ENCODE measurements at regions not wholly inside any gene's neighbourhood (a gene's known extent, or its start where the extent isn't known, plus 50 kb on each side); places are given as distances from the start of the nearest gene placed in this dataset.

- no peak for DNase-seq
Observed at GRCh38 chr10:130407052-130407451, 270.9 kb downstream of the GLRX3 start.

GRCh38 chr10:130409331-130409730 lies 273.1 kb downstream of the GLRX3 start:
- DNase-seq, result no peak

GRCh38 chr10:130409931-130410330 lies 273.7 kb downstream of the GLRX3 start:
- DNase-seq, result no peak

GRCh38 chr10:130411496-130412085 lies 275.4 kb downstream of the GLRX3 start:
- DNase-seq, result no peak

- DNase-seq, result no peak
Observed at GRCh38 chr10:130412317-130412716, 276.1 kb downstream of the GLRX3 start.

- DNase-seq, result no peak
Observed at GRCh38 chr10:130416334-130417150, 280.4 kb downstream of the GLRX3 start.

- no peak for DNase-seq
Observed at GRCh38 chr10:130418731-130419130, 282.5 kb downstream of the GLRX3 start.

GRCh38 chr10:130421909-130422308 lies 285.7 kb downstream of the GLRX3 start:
- DNase-seq, result no peak

- DNase-seq, result no peak
Observed at GRCh38 chr10:130422366-130423324, 286.5 kb downstream of the GLRX3 start.

GRCh38 chr10:130423455-130424305 lies 287.5 kb downstream of the GLRX3 start:
- no peak for DNase-seq

GRCh38 chr10:130424418-130424817 lies 288.2 kb downstream of the GLRX3 start:
- DNase-seq, result no peak

- DNase-seq, result no peak
Observed at GRCh38 chr10:130425169-130425568, 289.0 kb downstream of the GLRX3 start.

- no peak for DNase-seq
Observed at GRCh38 chr10:130425881-130426435, 289.8 kb downstream of the GLRX3 start.

GRCh38 chr10:130427216-130427722 lies 291.1 kb downstream of the GLRX3 start:
- DNase-seq, result no peak

GRCh38 chr10:130428936-130429335 lies 292.7 kb downstream of the GLRX3 start:
- no peak for DNase-seq

- DNase-seq, result no peak
Observed at GRCh38 chr10:130429809-130430208, 293.6 kb downstream of the GLRX3 start.

- DNase-seq, result no peak
Observed at GRCh38 chr10:130430291-130430690, 294.1 kb downstream of the GLRX3 start.

- no peak for DNase-seq
Observed at GRCh38 chr10:130430852-130431704, 294.9 kb downstream of the GLRX3 start.

GRCh38 chr10:130432271-130432670 lies 296.1 kb downstream of the GLRX3 start:
- no peak for DNase-seq

- no peak for DNase-seq
Observed at GRCh38 chr10:130432850-130433249, 296.7 kb downstream of the GLRX3 start.

All from CD4-positive, alpha-beta T cell treated with Interleukin-15 for 1 hour (primary cell).